K562 (cell line): ENCODE measurements at regions not wholly inside any gene's neighbourhood (a gene's known extent, or its start where the extent isn't known, plus 50 kb on each side); places are given as distances from the start of the nearest gene placed in this dataset.

ENCODE experiments used
- ATAC-seq: fragments of 200-7000 bp; cut with Tn5 transposase; 3 replicates; pipeline ENCODE4 v1.9.1; 2020; ENCODE audit warnings: moderate library complexity
- BruUV-seq: library from RNA; stranded (reverse); fragments of 400-500 nt; replicated peaks from 2 replicates; lab custom pipeline; 2021; lab: Mats Ljungman, UMichigan
- CTCF ChIA-PET: fragments of 300-600 bp; formaldehyde crosslinking; extraction: SDS; loops from one replicate; lab custom pipeline; 2021; ENCODE audit warnings: low intra/inter-chr PET ratio; lab: Yijun Ruan, JAX
- POLR2A ChIA-PET: fragments of 300-600, 350-650 bp; sonication (Branson Sonifier 250); formaldehyde crosslinking; extraction: SDS; loops from one replicate; lab custom pipeline; 2021; ENCODE audit warnings: antibody characterized with exemption, inconsistent platforms; lab: Yijun Ruan, JAX
- DNase-seq, 4 experiments: peaks; one replicate each; pipeline versions ENCODE4 v3.0.0 to v3.0.0-alpha.2; 2011 to 2018; ENCODE audit warnings: low spot score in 3 of 4, mixed read lengths in 3 of 4; ENCODE audit errors: extremely low read depth in 1 of 4
- FAIRE-seq: peaks from 2 replicates; lab custom pipeline; 2011; peaks lifted over from hg19 to GRCh38; lab: Jason Lieb, UNC
- H2AFZ ChIP-seq: 2 replicates; pipeline ENCODE4 v1.6.0; 2011; ENCODE audit warnings: low read depth, low read length, control low read depth, inconsistent platforms
- H3K27ac ChIP-seq: fragments of 200-600 bp; 3 replicates; pipeline ENCODE4 v1.8.0; 2011; ENCODE audit warnings: low read depth, mild to moderate bottlenecking, control low read depth, inconsistent platforms, low read length, moderate library complexity, mixed read lengths; ENCODE audit errors: extremely low read depth
- H3K27me3 ChIP-seq, 2 experiments: fragments of 300-600 bp in 1 of 2; 2 replicates in 1 of 2; 3 replicates in 1 of 2; pipeline versions ENCODE4 v1.6.0 to v1.8.0; 2011; ENCODE audit warnings: inconsistent platforms in 2 of 2, low read length in 2 of 2, mild to moderate bottlenecking in 1 of 2, mixed read lengths in 1 of 2, moderate library complexity in 1 of 2; ENCODE audit not compliant: control insufficient read depth in 2 of 2, insufficient read depth in 2 of 2
- H3K36me3 ChIP-seq: fragments of 300-600 bp; 3 replicates; pipeline ENCODE4 v1.8.0; 2011; ENCODE audit warnings: mild to moderate bottlenecking, low read length, inconsistent platforms; ENCODE audit not compliant: control insufficient read depth, insufficient read depth
- H3K4me1 ChIP-seq, 2 experiments: fragments of 200-600 bp in 1 of 2; replicated peaks in 1 of 2; 2 replicates in 1 of 2; 3 replicates in 1 of 2; pipeline versions ENCODE4 v1.5.1 to v1.8.0; 2011; ENCODE audit warnings: inconsistent platforms in 2 of 2, low read length in 2 of 2, mild to moderate bottlenecking in 1 of 2, mixed read lengths in 1 of 2, moderate library complexity in 1 of 2; ENCODE audit not compliant: control insufficient read depth in 2 of 2, insufficient read depth in 2 of 2
- H3K4me2 ChIP-seq: 2 replicates; pipeline ENCODE4 v1.6.1; 2011; ENCODE audit warnings: low read length, control low read depth, inconsistent platforms, mixed read lengths; ENCODE audit not compliant: insufficient read depth
- H3K4me3 ChIP-seq: fragments of 200-600 bp; sonication (generic), shearing (Covaris generic); 2 replicates; pipeline ENCODE4 v1.5.1; 2016; ENCODE audit warnings: control low read depth, inconsistent platforms
- H3K79me2 ChIP-seq: fragments of 200-600 bp; 3 replicates; pipeline ENCODE4 v1.8.0; 2011; ENCODE audit warnings: low read length, inconsistent platforms; ENCODE audit not compliant: control insufficient read depth, insufficient read depth
- H3K9ac ChIP-seq, 2 experiments: 2 replicates each; pipeline versions ENCODE4 v1.6.0 to v1.6.1; 2011; ENCODE audit warnings: low read depth in 2 of 2, low read length in 2 of 2, control low read depth in 1 of 2, inconsistent platforms in 1 of 2, mild to moderate bottlenecking in 1 of 2, mixed read lengths in 1 of 2; ENCODE audit not compliant: insufficient read depth in 1 of 2
- H3K9me1 ChIP-seq: one replicate; pipeline ENCODE4 v1.6.0; 2011; ENCODE audit warnings: inconsistent platforms, mild to moderate bottlenecking, low read length, moderate library complexity; ENCODE audit not compliant: control insufficient read depth, insufficient read depth
- H3K9me3 ChIP-seq: replicated peaks from 2 replicates; pipeline ENCODE4 v1.5.1; 2011; ENCODE audit warnings: low read depth, low read length, inconsistent platforms; ENCODE audit not compliant: control insufficient read depth, insufficient read depth
- H4K20me1 ChIP-seq: replicated peaks from 2 replicates; pipeline ENCODE4 v1.6.1; 2011; ENCODE audit warnings: low read length, inconsistent platforms, mixed read lengths; ENCODE audit not compliant: control insufficient read depth, insufficient read depth
- HDAC2 ChIP-seq: fragments of 450-650 bp; IDR thresholded peaks from 2 replicates; pipeline ENCODE4 v1.6.1; 2016; ENCODE audit warnings: mild to moderate bottlenecking
- HNRNPH1 ChIP-seq: fragments of 200-400 bp; formaldehyde crosslinking; optimal IDR thresholded peaks from 2 replicates; pipeline ENCODE3; 2017; ENCODE audit warnings: low read depth, mild to moderate bottlenecking, low read length, moderate library complexity
- MEF2A ChIP-seq: IDR thresholded peaks from 2 replicates; pipeline ENCODE4 v1.6.1; 2011; ENCODE audit warnings: low read depth, mild to moderate bottlenecking, low read length, moderate library complexity; ENCODE audit not compliant: control insufficient read depth
- MEIS2 ChIP-seq: fragments of 450-650 bp; IDR thresholded peaks from 2 replicates; pipeline ENCODE4 v1.6.1; 2014; ENCODE audit warnings: mild to moderate bottlenecking; ENCODE audit not compliant: partially characterized antibody
- NCOA2 ChIP-seq, 2 experiments: fragments of 450-650 bp; IDR thresholded peaks; 2 replicates each; pipeline ENCODE4 v1.6.1; 2018; ENCODE audit warnings: mild to moderate bottlenecking in 2 of 2, moderate library complexity in 1 of 2; ENCODE audit not compliant: partially characterized antibody in 2 of 2
- SAFB2 ChIP-seq: fragments of 200-400 bp; formaldehyde crosslinking; IDR thresholded peaks from 2 replicates; pipeline ENCODE4 v1.6.1; 2018; ENCODE audit warnings: borderline replicate concordance, low read length, low read depth, moderate library complexity; ENCODE audit not compliant: severe bottlenecking
- SMAD3 ChIP-seq: fragments of 450-650 bp; formaldehyde crosslinking; conservative IDR thresholded peaks from 2 replicates; pipeline ENCODE4 v1.4.0; 2020; ENCODE audit warnings: mild to moderate bottlenecking
- ZNF699 ChIP-seq: fragments of 250-450 bp; sonication (Bioruptor Pico); IDR thresholded peaks from 2 replicates; pipeline ENCODE4 v1.8.0; 2021; ENCODE audit warnings: mild to moderate bottlenecking, moderate library complexity; ENCODE audit not compliant: insufficient replicate concordance
- ZNF764 ChIP-seq: fragments of 250-450 bp; sonication (Bioruptor Pico); IDR thresholded peaks from 2 replicates; pipeline ENCODE4 v1.4.0; 2020; ENCODE audit warnings: low read depth, mild to moderate bottlenecking, moderate library complexity
- WGBS: fragments of 100-300 bp; shearing (Covaris generic); methylation state at CpG from one replicate; pipeline ENCODE4 v1.1.6; 2016; ENCODE audit warnings: low coverage, mixed read lengths; ENCODE audit not compliant: insufficient coverage; ENCODE audit errors: missing lambda C conversion rate; 5-methylcytosine and 5-hydroxymethylcytosine counted together
- in situ Hi-C: fragments of 300-500 bp; cut with MboI; formaldehyde crosslinking; loops from 4 replicates; pipeline ENCODE4 v1.15.0; 2018; ENCODE audit warnings: inconsistent platforms, mixed read lengths
- intact Hi-C: fragments of 100-400 bp; cut with micrococcal nuclease; formaldehyde crosslinking; loops from 2 replicates; pipeline ENCODE4 v1.14.2; 2022
- TF ChIP-seq, protein P1 (sequence below), 2 experiments: fragments of 450-650 bp; IDR thresholded peaks; 2 replicates each; pipeline ENCODE4 v1.6.1; 2016; ENCODE audit warnings: mild to moderate bottlenecking in 2 of 2, borderline replicate concordance in 1 of 2, low read depth in 1 of 2, moderate library complexity in 1 of 2
- TF ChIP-seq, protein P2 (sequence below): sonication (generic); formaldehyde crosslinking; IDR thresholded peaks from 2 replicates; pipeline ENCODE4 v1.8.0; 2022; ENCODE audit warnings: missing genetic modification reagents, mild to moderate bottlenecking, borderline replicate concordance

DNA sequence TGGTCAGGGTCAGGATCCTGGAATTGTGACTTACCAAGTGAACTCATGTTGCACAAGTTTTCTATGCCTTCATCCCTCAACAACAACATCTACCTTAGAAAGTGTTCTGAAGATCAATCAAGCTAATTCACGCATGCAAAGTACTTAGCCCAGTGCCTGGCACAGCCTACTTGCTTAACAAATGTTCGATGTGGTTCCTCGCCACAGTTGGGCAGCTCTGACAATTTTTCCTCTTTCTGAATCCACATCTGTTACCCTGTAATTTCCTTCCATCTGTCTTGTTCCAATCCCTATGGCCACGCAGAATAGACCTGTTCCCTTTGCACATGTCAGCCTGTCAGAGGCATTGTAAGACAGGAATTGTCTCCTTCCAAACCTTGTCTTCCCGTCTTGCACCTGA is 1415.2 kb downstream of the TBC1D22A start:
- H3K4me2 ChIP-seq = no peak overlapping the region
- in situ Hi-C loops = no loop called here

More for the DNA sequence above, 1415.2 kb downstream of the TBC1D22A start:
- H2AFZ ChIP-seq = no peak overlapping the region
- H3K27ac ChIP-seq = no peak overlapping the region
- no peaks in the 10 kb centered on the region for H3K79me2 ChIP-seq
- H3K9ac ChIP-seq = no peak overlapping the region
- intact Hi-C loops = no loop called here
- FAIRE-seq (no peak), ATAC-seq (no peak), DNase-seq (no peak)
- no peaks in the 10 kb centered on the region for H3K9me3 ChIP-seq
- no peaks in the 10 kb centered on the region for H3K9me1 ChIP-seq
- WGBS = 4% methylated on average over 5 of the region's 5 CpGs
- H3K36me3 ChIP-seq = no peaks in the 10 kb centered on the region
- no peaks in the 10 kb centered on the region for H3K4me1 ChIP-seq
- no peak overlapping the region for H3K4me3 ChIP-seq
- POLR2A ChIA-PET = no interaction called here
- CTCF ChIA-PET = no interaction called here
- TF ChIP-seq, protein P1, sequence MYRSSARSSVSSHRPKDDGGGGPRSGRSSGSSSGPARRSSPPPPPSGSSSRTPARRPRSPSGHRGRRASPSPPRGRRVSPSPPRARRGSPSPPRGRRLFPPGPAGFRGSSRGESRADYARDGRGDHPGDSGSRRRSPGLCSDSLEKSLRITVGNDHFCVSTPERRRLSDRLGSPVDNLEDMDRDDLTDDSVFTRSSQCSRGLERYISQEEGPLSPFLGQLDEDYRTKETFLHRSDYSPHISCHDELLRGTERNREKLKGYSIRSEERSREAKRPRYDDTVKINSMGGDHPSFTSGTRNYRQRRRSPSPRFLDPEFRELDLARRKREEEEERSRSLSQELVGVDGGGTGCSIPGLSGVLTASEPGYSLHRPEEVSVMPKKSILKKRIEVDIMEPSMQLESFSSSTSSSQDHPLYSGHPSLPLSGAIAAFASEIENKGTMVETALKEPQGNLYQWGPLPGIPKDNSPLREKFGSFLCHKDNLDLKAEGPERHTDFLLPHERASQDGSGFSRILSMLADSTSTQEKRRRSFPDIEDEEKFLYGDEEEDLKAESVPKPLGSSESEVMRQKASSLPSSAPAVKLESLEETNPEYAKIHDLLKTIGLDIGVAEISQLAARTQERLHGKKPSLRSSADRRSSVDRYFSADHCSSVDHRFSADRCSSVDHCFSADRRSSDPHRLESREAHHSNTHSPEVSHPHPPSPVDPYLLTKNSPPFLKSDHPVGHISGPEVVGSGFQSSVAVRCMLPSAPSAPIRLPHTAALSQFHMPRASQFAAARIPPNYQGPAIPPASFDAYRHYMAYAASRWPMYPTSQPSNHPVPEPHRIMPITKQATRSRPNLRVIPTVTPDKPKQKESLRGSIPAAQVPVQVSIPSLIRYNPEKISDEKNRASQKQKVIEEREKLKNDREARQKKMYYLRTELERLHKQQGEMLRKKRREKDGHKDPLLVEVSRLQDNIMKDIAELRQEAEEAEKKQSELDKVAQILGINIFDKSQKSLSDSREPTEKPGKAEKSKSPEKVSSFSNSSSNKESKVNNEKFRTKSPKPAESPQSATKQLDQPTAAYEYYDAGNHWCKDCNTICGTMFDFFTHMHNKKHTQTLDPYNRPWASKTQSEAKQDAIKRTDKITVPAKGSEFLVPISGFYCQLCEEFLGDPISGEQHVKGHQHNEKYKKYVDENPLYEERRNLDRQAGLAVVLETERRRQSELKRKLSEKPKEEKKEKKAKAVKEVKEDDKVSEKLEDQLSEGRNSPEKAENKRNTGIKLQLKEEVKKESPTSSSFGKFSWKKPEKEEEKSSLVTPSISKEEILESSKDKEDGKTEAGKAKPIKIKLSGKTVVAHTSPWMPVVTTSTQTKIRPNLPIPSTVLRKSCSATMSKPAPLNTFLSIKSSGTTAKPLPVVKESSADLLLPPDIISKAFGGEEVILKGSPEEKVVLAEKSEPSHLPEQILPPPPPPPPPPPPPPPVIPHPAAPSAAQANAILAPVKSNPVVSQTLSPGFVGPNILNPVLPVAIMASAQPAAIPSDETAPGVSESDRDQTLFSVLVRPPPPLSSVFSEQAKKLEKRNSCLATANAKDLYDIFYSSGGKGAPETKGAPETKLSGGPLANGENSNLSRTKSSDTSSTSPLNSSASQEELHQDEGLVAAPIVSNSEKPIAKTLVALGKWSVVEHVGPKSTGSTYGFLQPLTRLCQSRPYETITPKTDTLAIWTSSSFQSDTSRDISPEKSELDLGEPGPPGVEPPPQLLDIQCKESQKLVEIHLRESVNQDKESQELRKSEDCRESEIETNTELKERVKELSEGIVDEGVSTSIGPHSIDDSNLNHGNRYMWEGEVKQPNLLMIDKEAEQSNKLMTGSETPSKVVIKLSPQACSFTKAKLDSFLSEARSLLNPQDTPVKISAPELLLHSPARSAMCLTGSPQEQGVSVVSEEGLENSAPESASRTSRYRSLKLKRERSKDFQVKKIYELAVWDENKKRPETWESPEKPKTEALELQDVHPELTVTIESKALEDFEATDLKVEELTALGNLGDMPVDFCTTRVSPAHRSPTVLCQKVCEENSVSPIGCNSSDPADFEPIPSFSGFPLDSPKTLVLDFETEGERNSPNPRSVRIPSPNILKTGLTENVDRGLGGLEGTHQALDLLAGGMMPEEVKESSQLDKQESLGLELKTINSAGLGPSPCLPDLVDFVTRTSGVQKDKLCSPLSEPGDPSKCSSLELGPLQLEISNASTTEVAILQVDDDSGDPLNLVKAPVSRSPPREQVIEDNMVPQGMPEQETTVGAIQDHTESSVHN (IDR thresholded peaks at IDR 0.05; ENCODE audit: borderline replicate concordance in 1 of 2, low read depth in 1 of 2) = no peak
- no peak for TF ChIP-seq NCOA2 (IDR thresholded peaks at IDR 0.05; ENCODE audit: partially characterized antibody in 2 of 2)
- TF ChIP-seq MEF2A = no peak
- TF ChIP-seq, protein P2, sequence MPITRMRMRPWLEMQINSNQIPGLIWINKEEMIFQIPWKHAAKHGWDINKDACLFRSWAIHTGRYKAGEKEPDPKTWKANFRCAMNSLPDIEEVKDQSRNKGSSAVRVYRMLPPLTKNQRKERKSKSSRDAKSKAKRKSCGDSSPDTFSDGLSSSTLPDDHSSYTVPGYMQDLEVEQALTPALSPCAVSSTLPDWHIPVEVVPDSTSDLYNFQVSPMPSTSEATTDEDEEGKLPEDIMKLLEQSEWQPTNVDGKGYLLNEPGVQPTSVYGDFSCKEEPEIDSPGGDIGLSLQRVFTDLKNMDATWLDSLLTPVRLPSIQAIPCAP (CRISPR knock-in tag) = no peak
- TF ChIP-seq SMAD3 (CRISPR knock-in tag) = no peak
- no peak for TF ChIP-seq ZNF764 (CRISPR knock-in tag)
- TF ChIP-seq SAFB2 = no peak
- no peak for TF ChIP-seq HDAC2
- no peak for TF ChIP-seq MEIS2
- TF ChIP-seq HNRNPH1 = no peak
- no peak for TF ChIP-seq ZNF699
- no peaks in the 10 kb centered on the region; a peak in 1 of 5 replicates for H3K27me3 ChIP-seq
- BruUV-seq = no TSS peak
- H4K20me1 ChIP-seq = no peaks in the 10 kb centered on the region
